SIG-M5 treated with dmso at 0.1 percent for 504 hours (cell line): ENCODE measurements at regions not wholly inside any gene's neighbourhood (a gene's known extent, or its start where the extent isn't known, plus 50 kb on each side); places are given as distances from the start of the nearest gene placed in this dataset.

Source experiments
- DNase-seq: peaks from one replicate; lab custom pipeline; 2025; ENCODE audit not compliant: unreplicated experiment; lab: John Stamatoyannopoulos, UW

DNA sequence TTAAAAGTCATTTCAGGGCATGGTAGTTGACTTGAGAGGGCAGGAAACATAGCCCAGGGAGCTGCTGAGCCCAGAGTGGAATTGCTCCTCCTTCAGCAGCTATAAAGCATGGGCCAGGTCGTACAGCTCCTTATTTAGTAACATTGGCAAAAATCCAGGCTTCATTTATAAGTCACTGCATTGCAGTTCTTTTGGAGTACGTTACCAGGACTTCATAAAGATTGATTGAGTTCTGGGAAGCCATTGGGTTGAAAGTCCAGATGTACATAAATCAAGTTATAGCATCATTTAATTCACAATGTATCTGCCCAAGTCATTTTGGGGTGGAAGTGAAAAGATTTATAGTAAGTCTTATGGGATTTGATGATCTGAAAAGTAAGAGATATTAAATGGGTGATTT lies 53.0 kb upstream of the ANKEF1 start:
- DNase-seq, result no peak

DNA sequence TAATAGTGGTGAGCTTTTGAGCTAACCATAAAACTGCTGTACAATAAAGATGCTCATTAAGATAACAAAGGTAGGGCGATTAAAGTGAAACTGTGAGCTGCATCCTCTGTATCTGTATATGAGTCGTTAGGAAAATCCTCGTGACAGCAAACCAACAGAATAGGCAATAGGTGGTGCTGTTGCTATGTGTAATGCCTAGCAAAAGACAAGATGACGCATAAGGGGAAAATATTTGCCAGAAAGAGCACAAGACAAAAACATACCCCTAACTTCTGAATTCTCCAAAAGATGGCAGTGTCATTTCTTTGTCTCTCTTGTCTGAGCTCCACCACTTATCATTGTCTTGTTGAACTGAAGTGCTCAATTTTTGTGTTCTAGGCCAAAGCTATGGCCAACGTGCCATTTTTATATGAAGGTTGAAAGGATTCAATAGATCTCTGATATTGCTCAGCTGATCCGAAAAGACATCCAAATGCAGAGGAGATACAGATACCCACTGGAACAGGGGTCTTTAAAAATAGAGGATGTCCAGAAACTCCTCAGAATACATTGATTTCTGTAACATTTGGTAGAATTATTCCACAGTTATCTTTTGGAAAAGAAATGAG lies 56.3 kb upstream of the ANKEF1 start:
- DNase-seq, result peak; percentile 91

DNA sequence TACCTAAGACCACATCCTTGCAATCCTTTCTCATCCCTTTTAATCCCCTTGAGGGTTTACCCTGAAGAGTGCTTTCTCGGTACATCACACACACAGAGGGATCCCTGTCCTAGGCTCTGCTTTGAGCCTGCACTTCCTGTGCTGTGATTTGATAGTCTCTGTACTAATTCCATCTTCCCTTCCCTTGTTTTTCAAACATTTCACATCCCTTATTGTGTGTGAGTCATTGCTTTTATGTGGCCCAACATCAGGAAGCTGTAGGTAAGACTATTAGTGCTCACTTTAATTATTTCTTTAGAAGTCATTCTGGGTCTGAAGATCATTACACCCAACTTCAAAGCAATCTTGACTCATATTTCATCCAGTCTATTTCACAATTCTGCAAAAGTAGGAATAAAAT lies 57.2 kb upstream of the ANKEF1 start:
- no peak for DNase-seq

DNA sequence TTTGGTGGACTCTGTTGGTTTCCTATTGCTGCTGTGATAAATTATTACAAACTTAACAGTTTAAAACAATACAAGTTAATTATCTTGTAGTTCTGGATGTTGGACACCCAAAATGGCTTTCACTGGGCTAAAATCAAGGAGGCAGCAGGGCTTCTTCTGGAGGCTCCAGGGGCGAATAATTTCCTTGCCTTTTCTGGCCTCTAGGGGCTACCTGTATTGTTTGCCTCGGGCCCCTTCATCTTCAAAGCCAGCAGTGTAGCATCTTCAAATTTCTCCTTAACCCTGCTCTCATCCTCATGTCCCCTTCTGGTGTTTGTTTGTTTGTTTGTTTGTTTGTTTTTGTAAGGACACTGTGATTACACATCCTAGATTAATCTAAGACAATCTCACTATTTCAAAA lies 60.5 kb upstream of the ANKEF1 start:
- no peak for DNase-seq

DNA sequence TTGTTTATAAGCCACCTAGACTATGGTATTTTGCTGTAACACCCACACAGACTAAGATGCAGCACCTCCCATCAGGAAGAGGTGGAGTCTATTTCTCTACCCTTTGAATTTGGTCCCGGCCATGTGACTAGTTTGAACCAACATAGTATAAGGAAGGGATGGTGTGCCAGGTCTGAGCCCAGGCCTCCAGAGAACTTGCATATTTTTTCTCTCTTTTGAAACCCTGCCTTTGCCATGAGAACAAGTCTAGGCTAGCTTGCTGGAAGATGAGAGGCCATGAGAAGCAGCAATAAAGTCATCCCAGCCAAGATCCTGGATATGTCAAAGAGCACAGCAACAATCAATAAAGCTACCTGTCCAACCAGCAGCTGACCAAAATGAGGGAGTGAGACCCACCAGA lies 63.0 kb upstream of the ANKEF1 start:
- DNase-seq, result no peak

DNA sequence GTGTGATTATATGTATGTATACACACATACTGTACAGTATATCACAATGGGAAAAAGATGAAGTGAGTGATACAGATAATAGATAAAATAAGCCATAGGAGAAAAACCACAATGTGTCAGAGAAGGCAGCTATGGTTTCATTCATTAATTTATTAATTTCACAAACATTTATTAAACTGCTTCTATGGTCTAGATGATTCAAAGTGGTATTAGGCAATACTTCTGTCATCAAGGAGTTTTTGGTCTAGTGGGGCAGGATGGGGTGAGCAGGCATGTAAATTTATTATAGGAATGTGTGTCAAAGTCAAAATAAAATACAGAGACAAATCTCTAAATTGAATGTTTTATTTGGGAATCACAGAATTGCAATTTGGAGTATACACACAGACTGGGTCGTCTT lies 65.2 kb upstream of the ANKEF1 start:
- no peak for DNase-seq

DNA sequence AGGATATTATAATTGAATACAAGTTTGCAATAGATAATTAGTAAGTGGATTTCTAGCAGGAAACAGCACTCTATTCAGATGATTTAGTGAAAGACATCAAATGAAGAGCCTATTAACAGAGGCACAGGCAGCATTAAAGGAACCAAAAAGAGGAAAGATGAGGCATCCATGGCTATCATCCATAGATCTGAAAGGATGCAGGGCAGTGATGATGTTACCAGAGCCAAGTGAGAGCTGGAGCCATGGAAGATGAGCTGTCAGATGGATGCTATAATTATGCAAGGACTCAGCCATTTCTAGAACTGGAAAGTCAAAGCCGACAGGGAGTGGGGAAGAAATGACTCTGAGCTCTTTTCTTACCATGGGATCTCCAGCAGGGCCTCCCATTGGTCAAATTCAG lies 66.8 kb upstream of the ANKEF1 start:
- no peak for DNase-seq

DNA sequence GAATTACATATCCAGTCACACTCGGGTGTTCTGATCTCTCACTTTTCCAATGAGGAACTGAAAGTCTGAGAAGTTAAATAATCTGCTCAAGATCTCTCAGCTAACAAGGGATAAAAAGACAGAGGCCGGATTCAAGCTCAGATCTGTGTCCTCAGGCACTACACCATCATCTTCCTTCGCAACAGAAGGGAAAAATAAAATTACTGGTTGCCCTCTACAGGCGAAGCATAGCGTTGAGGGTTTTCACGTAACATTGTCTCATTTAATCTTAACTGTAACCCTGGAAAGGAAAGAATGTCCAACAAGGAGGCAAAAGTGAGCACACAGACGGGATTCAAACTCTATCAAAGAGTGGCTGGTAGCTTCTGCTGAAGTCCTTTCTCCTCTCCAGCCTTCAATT lies 67.8 kb upstream of the ANKEF1 start:
- peak; percentile 62 for DNase-seq

DNA sequence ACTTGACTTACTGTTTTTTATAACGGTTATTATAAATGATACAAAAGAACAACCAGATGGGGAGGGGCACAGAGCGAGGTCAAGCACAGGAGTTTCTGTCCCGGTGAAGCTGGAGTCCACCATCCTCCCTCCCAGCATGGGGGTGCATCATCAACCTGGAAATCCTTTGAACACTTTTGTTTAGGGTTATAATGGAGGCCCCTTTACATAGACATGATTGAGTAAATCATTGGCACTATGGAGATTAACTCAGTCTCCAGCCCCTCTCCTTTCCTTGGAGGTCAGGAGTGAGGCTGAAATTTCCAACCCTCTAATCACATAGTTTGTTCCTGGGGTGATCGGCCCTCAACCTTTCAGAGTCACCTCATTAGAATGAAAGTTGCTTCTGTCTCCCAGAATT lies 71.8 kb upstream of the ANKEF1 start:
- no peak for DNase-seq

DNA sequence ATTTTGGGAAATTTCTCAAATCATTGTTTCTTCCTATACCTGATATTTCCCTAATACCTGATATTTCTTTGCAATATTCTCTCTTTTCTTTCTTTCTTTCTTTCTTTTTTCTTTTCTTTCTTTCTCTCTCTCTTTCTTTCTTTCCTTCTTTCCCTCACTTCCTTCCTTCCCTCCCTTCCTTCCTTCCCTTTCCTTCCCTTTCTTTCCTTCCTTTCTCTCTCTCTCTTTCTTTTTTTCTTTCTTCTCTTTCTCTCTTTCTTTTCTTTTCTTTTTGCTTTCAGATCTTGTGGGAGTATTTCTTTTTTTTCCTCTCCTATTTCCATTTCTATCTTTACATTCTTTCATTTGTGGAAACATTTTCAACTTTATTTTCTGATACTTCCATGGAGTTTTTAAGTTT lies 76.1 kb upstream of the ANKEF1 start:
- DNase-seq, result no peak

DNA sequence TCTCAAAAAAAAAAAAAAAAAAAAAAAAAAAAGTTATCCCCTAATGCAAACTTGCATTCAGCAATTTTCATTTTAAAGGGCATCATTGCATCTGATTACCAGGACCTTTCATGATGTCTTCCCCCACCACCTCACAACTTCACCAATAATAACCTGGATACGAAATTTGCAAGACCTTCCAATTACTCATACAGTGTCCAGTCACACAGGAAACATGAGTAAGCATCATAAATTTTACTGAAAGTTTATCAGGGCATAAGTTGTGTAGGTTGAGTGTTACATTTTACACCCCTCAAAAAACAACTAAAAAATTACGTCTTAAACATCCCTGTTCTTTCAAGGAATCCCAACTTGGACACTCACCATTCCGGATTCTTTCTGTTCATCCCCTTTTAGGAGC lies 79.1 kb upstream of the ANKEF1 start:
- no peak for DNase-seq

DNA sequence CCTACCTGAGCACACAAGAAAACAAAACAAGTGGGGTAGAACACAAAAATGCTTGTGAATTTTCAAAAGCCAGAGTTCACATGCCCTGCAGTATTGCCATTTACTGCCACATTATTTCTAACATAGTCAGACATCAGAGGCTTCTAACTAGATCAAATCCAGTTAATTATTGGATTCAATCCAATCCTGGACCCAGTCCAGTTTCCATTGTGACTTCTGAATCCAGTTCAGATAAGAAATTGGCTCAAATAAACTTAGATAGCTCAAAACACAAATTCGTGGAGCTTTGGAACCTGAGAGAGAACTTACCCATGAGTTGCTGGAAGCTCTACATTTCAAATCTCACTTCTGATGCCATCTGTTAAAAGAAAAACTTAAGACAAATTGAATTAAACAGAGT lies 85.2 kb upstream of the ANKEF1 start:
- no peak for DNase-seq

DNA sequence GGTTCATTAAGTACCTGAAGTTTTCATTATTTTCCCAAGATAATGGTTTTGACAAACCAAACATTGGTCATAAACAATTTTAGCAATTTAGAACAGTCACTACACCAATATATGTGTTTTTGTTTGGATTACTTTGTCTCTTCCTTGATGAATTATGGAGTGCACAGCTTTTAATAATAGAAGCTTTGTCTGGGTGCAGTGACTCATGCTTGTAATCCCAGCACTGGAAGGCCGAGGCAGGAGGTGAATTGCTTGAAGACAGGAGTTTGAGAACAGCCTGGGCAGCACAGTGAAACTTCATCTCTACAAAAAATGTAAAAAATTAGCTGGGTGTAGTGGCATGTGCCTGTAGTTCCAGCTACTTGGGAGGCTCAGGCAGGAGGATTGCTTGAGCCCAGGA lies 89.4 kb upstream of the ANKEF1 start:
- no peak for DNase-seq

DNA sequence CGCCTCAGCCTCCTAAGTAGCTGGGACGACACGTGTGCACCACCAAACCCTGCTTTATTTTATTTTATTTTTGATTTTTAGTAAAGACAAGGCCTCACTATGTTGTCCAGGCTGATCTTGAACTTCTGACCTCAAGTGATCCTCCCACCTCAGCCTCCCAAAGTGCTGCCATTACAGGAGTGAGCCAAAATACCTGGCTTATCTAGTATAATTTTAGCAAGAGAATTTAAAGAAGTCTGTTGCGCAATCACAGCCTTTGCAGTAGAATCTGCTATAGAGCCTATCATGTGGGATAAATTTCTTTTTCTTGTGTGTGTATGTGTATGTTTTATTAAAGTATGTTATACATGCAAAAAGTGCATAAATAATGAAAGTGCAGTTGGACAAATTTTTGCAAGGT lies 92.1 kb upstream of the ANKEF1 start:
- no peak for DNase-seq

DNA sequence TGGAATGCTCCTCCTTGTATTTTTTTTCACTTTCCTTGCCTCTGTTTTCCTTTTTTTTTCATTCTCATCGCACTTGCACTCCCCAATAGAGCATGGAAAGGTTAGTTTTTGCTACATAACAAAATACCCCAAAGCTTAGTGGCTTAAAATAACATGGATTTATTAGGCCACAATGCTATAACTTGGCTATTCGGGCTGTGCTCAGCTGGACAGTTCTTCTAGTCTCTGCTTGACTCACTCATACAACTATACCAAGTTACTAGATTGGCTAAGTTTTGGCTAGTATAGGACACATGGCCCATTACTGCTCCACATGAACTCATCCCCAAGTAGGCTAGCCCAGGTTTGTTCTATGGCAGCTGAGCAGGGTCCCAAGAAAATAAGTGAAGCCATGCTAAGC lies 94.5 kb upstream of the ANKEF1 start:
- DNase-seq, result no peak

DNA sequence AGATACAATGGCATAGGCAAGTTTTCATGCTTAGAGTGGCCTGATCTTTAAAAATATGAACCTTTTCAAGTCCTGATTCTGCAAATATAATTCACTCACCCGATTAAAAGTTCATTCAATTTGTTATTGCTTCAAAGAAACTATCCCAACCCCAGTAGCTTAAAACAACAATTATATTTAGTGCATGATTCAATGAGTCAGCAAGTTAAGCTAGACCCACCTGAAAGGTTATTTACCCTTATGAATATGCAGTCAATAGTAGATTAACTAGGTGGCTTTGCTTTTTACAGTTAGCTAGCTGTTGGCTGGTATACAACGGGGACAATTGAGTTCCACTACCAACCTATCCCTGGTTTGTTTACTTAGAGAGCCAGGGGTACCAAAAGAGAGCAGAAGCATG lies 95.6 kb upstream of the ANKEF1 start:
- DNase-seq, result no peak

DNA sequence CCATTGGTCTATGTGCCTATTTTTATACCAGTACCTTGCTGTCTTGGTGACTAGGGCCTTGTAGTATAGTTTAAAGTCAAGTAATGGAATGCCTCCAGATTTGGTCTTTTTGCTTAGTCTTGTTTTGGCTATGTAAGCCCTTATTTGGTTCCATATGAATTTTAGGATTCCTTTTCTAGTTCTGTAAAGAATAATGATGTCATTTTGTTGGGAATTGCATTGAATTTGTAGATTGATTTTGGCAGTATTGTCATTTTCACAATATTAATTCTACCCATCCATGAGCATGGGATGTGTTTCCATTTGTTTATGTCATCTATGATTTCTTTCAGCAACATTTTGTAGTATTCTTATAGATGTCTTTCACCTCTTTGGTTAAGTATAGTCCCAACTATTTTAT lies 96.4 kb upstream of the PAK5 start:
- no peak for DNase-seq

DNA sequence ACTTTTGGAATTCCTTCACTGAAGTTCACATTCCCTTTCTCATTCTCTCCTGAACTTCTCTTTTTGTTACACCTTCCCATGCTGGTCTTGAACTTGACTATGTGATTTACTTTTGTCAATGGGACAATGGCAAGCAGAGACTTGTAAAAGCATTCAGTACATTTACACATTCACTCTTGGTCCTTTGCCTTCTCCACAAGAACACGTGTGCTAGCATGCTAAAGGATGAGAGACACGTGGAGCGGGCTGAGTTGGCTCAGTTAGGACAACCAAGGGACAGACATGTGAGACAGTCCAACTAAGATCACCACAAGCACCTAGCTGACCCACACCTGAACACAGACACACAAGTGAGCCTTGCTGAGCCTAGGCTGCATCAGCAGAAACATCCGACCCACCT lies 91.3 kb upstream of the PAK5 start:
- DNase-seq, result no peak

DNA sequence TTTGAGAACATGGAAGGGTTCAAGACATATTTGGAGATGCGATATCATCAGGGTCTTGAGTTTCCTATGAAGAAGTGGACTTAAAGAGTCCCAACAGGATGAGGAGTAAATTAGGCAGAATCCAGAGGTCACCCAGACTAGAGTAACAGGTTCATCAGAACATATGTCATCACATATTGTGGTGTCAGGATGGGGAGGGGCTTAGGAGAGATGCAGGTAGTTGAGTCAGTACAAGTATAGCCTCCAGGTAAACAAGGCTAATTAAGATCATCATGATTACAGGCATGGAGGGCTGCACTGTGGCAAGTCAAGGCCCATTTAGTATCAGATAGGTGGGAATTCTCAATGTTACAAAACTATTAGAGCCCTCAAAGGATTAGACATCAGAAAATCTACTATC lies 90.1 kb upstream of the PAK5 start:
- no peak for DNase-seq

DNA sequence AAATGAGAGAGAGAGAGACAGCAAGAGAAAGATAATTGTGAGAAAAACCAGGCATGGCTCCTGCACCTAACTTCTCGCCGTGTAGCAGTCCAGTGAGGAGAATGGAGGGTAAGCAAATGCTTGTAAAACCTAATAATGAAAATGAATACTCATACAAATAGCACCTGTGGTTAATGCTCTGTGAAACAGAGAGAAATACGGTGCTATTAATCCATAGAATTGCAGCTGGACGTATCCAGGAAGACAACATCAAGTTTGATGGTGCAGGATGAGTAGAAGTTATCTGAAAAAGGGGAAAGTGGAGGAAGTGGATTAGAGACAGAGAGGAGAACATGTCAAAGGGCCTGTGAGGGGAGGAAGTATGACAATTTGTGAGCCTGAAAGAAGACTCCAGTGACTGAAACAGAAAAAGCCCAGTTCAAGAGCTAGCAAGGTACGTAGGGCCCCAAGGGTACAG lies 89.4 kb upstream of the PAK5 start:
- no peak for DNase-seq

DNA sequence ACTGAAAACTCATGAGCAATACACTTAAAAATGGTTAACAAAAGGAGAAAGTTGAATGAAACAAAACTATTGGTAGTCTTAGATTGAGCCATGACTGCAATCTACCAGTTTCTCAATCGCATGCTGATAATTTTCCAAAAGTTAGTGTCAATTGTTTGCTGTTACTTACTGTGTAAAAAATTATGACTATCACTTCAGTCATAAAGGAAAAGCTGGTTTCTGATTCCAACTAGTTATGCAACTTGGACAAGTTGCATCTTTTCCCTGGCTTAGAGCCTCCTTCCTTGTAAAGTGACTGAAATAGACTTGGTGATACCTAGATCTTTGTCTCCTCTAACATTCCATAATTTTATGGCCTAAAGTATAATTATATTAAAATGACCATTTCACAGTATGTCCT lies 88.3 kb upstream of the PAK5 start:
- no peak for DNase-seq

DNA sequence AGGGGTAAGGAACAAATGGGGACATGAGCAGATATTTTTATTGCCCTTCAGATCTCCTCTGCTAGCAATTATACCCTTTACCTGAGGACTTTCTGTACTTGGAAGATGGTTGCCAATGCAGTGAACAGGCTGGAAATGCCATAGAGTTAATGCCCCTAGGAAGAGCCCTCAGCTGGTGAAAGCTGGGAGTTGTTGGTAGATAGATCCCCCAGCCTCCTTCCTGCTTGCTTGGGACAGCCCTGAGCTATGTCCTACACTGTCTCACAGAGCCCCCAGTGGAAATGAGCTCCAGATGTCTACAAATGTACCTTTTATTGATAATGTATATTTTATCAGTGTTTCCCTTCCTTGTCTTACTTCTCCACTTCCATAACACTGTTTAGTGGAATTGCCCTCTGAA lies 87.6 kb upstream of the PAK5 start:
- no peak for DNase-seq

DNA sequence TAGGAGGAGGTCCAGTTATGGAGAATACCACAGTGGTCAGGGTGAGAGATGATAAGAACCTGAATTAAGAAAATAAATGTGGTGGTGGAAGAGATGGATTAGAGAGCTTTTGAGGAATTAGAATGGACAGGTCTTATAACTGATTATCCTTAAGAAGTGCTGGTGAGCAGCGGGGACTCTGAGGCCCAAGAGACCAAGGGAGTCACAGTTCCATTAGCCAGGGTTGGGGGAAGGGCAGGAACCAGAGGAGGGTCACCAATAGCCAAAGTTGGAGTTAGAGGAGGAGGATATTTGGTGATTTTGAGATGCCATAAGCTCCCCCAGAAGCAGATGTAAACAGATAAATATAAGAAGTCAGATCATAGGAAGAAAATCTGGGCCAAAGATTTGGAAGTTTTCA lies 87.1 kb upstream of the PAK5 start:
- DNase-seq, result no peak

DNA sequence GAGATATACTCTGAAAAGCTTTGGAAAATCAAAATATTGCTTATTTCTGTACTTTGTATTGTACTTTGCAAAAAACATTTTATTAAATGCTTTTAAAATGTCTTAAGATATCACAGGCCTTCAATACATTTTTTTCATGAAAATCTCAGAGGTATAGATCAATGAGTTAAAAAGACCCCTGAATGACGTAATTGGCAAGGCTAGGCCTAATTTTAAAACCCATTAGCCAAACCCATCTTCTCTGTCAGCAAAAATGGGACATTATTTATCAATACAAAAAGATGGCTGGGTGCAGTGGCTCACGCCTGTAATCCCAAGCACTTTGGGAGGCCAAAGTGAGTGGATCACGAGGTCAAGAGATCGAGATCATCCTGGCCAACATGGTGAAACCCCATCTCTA lies 84.8 kb upstream of the PAK5 start:
- no peak for DNase-seq
